Activated gamma-delta T cell treated with Interleukin-2 at 50 U/mL for 16 hours (primary cell): ENCODE measurements at regions not wholly inside any gene's neighbourhood (a gene's known extent, or its start where the extent isn't known, plus 50 kb on each side); places are given as distances from the start of the nearest gene placed in this dataset.
"Not testable (repeated sequence)": the region's sequence is repeated elsewhere in the genome, so short reads cannot be mapped to it uniquely, and the experiment has no call there.

Experiments used
- DNase-seq: peaks from one replicate; pipeline ENCODE4 v3.0.0-alpha.2; 2020

DNA sequence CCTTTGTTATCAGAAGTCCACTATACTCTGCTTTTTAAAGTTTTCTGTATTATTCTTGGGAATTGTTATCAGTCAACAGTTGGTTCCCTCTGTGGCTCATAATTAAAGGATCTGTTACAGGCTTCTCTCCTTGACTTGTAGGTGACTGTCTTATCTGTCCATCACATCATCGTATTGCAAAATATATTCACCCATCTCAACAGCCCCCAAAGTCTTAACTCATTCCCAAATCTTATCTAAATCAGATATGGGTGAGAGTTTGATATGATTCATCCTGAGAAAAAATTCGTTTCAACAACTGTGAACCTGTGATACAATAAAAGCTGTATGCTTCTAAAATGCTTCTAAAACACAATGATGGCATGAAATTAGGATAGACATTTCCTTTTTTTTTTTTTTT is 1245.6 kb upstream of the RAG2 start:
- no peak for DNase-seq

DNA sequence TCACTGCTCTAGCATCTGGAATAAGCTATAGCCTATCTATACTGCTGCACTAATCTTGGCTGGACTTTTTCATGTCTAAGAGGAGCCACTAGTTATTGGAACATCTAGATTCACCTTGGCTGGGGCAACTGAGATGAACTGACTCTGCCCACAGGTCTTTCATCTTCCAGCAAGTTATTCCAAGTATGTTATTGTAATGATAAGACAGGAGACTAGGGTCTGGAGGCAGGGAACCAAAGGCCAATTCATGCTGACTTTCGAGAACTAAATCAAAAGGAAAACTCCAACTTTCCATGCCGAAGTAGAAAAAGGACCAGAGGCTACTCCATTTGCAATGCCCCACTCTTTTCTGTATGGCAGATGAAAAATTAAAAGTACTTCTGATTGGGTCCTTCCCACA is 1243.0 kb upstream of the RAG2 start:
- no peak for DNase-seq

DNA sequence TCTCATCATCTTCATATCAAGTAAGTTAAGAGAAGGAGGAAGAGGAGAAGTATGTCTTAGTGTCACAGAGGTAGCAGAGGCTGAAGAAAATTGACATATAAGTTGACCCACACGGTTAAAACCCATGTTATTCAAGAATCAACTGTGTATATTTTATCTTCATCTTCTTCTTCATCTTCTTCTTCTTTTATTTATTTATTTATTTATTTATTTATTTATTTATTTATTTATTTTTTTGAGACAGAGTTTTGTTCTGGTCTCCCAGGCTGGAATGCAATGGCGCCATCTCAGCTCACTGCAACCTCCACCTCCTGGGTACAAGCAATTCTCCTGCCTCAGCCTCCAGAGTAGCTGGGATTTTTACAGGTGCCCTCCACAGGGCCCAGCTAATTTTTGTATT is 1242.3 kb upstream of the RAG2 start:
- DNase-seq, result not testable (repeated sequence)

DNA sequence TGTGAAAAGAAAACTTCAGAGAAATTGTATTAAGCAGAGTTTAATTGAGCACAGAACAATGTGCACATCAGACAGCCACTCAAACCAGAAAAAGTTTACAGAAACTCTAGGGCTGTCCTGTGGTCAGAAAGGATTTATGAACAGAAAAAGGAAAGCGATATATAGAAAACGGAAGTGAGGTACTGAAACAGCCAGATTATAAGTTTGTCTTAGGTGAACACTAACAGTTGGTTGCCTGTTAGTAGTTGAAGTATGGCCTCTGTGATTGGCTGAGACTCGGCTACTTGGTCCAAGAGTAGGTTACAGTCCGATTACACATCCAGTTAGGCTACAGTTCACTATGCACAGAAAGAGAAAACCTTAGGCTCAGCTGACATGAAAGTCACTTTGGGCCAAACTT is 1232.5 kb upstream of the RAG2 start:
- no peak for DNase-seq

DNA sequence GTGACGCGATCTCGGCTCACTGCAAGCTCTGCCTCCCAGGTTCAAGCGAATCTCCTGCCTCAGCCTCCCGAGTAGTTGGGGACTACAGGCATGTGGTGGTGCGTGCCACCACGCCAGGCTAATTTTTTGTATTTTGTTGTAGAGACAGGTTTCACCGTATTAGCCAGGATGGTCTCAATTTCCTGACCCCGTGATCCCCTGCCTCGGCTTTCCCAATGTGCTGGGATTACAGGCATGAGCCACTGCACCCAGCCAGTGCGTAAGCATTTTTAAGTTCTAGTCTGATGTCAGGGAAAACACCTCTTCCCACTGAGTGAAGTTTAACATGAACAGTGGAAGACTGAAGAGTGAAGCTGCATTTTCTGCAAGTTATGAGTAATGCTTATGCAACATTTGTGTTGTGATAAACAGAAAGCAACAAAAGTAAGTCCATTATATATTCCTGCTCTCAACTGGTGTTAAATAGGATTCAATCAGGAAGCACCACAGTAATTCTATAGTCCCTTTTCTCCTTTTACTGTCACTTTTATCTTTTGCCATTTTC is 1219.8 kb upstream of the RAG2 start:
- DNase-seq, result no peak

DNA sequence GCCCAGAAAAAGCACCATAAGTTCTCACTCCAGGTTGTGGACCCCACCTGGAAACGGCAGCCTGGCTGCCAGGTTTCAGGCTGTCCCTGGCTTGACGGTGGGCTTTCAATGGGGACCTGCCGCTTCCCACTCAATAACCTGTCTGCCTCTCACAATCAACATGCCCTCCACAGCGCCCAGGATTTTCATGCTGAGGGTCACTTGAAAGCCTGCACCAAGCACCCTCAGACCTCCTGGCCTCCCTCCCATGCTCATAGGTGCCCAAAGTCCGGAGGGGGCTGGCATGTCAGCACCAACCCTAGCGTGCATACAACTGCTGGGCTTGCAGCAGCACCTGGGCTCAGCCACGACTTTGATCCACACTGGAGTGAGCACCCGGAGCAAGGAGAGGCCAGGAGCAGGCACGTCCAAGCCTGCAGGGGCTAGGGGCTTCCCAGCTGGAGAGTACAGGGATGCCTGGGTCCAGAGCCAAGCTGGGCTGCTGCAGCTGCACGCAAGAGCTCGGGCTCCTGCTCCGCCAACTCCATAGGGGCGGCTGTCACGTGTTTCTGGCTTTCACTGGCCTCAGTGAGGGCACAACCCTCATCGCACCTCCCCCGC is 1214.3 kb upstream of the RAG2 start:
- no peak for DNase-seq

DNA sequence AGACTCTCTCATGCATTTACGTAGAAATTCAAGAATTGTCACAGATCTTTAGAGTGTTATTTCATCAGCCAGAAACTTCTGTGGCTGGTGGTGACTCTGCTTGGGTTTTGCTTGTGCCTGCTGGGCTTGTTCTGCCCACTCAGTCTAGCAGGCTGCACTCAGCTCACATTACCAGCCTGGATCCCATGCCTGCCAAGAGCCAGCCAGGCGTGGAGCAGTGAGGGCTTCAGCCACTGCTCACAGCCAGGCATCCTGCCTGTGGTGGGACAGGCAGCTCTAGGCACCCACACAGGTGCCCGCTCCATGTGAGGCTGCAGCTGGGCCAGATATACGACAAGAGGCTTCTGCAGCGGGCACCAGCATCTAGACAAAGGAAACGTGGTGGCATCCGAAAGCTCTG is 1213.3 kb upstream of the RAG2 start:
- DNase-seq, result no peak

DNA sequence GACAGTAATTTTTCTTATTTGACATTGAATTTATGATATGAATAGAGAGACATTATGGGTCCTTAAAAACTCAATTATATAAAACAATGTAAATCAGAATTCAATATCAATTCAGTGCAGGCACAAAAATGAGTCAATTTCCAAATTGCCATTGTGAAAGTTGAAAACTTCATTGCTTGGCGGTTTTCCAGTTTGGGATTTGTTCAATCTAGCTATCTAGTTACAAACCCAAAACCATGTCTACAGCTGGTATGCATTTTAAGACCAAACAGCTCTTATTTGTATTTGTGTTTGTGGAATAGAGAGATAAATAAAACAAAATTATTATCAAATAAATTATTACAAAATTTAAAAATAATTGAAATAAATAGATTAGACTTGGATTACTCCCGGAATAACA is 1206.6 kb upstream of the RAG2 start:
- DNase-seq, result no peak

DNA sequence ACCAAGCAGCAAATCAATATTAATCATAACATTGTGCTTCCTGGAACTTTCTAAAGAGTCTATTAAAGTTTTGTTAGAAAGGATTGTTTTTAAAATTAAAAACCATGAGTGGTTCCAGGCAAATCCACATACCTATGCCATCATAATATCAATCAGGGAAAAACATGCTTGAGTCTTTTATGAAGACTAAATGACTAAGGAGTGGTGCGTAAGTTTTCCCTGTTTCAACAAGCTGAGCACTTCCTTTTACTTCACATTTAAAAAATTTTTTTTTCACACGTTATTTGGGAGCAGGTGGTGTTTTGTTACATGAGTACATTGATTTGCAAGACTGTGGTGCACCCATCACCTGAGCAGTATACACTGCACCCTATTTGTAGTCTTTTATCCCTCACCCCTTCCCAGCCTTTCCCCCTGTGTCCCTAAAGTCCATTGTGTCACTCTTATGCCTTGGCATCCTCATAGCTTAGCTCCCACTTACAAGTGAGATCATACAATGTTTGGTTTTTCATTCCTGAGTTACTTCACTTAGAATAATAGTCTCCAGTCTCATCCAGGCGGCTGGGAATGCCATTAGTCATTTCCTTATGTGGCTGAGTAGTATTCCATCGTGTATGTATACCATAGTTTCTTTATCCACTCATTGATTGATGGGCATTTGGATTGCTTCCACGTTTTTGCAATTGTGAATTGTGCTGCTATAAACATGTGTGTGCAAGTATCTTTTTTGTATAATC is 1190.3 kb upstream of the RAG2 start:
- DNase-seq, result no peak

DNA sequence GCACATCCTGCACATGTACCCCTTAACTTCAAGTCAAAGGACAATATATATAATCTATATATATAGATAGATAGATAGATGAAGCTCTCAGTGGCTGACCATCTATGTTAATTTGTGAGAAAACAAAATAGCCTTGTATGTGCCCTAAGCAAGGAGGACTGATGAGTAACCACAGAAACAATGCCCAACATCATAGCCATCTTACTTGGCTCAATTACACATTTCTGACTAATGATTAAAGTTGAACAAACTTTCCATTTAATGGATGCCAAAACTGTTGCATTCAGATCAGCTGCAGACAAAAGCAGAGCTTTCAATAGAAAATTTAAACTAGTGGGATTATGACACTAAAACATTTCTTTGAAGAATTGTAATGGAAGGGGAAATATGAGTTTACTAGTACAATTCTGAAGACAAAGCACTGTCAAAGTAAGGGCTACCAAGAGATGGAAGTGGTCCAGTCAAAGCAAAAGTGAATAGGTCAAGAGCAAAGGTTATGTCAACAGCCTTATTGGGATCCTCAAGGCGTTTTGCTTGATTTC is 1188.2 kb upstream of the RAG2 start:
- no peak for DNase-seq

DNA sequence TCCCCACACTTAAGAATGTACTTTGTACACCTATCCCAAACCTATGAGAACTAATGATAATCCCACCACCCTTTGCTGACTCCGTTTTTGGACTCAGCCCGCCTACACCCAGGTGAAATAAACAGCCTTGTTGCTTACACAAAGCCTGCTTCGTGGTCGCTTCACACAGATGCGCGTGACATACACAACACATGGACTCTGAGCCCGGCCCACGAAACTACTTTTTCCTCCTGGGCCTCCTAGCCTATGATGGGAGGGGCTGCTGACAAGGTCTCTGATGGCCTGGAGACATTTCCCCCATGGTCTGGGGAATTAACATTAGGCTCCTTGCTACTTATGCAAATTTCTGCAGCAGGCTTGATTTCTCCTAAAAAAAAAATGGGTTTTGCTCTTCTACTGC is 1176.4 kb upstream of the RAG2 start:
- no peak for DNase-seq

DNA sequence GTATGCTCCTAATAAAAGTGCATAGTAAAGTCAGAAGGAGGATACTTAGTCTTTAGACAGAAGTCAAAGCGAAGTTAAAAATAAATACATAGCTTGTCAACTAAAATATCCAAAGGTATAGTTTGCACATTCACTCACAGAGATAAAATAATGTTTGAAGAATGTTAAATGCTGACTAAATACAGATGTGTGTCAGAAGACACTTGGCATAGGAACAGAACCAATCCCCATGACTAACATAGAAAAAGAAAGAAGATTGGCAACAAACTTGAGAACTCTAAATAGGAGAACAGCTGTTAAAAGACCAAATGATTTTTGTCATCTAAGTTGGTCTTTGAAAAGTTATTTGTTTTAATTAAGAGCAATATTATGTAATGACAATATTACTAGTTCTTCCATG is 1172.1 kb upstream of the RAG2 start:
- DNase-seq, result no peak

DNA sequence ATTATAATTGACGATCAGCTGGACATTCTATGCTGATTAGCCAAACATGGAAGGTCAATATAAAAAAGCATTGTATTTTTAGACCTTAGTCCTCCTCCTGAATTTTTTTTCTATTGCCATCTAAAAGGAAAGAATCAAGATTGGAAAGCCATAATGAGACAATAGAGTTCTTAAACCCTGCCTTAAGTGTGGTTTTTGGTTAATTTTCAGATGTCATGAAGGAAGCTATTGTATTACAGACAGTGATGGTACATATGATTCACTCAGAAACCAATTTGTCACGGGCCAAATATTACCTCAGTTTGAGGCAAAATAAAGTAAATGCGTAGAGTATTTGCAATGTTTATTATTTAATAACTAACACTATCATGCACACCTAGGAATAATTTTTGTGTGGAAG is 1164.0 kb upstream of the RAG2 start:
- no peak for DNase-seq

DNA sequence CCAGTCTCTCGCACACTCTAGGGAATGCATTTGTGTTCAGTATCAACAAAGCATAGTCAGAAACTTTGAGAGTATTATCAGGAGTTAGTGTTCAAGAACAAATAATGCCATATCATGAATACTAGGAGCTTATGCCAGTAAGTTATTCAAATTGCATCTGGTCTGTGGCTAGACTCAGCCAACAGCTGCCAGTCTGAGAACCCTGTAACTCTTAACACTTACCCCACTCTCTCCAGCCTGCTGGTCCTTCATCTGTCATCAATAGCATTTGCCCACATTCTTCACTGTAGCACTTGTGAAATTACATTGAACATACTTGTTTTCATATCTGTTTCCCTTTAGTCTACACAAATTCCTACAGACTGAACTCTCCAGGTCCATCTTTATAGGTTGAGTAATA is 1157.5 kb upstream of the RAG2 start:
- no peak for DNase-seq

DNA sequence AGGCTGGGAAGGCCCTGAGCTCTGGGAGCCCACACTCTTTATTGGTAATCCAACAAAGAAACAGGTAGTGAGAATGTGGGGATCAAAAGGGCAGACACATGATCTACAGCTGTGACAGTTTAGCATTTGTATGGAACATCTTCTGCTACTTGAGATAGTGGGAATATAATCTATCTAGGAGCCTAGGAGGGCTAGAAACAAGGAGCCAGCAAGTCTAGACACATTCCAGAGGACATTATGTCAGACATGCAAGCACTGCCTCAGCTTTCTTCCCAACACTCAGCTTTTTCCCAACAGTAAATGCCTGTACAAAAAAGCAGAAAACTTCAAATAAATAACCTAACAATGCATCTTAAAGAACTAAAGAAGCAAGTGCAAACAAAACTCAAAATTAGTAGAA is 1150.6 kb upstream of the RAG2 start:
- DNase-seq, result no peak

DNA sequence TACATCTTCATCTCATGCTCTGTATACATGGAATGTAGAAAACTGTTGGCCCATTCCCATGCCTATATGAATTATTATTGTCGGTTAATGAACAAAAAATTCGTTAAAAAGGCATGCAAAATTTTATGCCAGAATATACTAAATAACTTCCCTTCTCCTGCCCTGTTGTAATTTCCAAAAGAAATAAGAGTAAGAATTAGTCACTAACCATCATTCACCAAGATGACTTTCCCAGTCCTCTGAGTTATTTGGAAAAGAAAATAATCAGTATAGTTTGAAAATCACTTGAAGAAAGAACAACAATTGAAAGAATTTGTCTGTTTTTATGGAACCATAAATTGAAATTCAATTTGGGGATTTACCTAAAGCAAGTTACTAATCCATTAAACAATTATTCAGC is 1149.1 kb upstream of the RAG2 start:
- no peak for DNase-seq

DNA sequence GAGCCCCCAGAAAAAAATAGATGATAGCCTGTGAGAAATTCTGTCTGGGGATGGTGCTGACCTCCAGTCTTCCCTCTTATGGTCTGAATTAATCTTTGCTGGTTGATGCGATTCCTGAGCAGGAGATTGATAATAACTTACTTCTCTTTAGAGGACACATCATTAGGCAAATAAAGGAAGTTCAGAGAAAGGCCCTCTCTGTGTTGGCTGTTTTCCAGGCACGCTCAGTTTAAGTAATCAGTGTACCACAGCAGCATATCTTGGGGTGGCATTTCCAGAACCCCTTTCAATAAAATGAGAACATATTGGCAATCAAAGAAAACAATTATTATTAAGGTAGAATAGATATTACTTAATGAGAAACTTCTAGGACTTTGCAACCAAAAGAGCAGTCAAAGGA is 1129.3 kb upstream of the RAG2 start:
- no peak for DNase-seq

DNA sequence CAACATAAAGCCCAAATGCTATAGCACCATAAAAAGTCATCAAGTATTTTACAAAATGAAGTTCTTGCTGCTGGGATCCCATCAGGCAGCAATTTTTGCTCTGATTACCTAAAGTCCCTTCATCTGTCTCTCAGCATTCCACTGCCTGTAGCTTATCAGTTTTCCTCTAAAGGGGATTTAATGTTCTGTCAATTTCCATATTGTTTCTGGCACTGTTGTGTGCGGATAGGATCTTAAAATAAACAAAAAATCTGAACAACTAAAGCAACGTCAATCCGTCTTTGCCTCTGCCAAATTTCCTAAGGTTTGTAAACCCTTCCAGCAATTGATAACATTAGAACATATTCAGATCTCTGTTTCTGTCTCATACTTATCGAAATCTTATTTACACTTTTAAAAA is 1126.3 kb upstream of the RAG2 start:
- no peak for DNase-seq

DNA sequence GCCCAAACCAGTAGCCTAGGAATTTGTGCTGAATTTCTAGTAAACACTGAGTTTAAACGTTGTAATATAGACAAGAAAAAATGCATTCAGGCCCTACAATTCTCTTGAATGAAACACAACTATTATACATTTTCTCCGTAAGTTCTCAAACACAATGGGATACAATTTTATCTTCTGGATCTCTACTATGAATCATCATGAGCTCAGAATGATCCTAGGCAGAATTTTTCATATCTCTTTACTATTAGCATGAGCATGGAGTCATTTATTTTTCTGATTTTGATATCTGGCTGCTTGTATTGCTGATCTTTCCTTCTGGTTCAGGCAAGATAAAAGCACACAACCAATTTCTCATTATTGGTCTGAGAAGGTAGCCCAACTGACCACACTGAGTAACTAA is 1123.4 kb upstream of the RAG2 start:
- DNase-seq, result no peak

DNA sequence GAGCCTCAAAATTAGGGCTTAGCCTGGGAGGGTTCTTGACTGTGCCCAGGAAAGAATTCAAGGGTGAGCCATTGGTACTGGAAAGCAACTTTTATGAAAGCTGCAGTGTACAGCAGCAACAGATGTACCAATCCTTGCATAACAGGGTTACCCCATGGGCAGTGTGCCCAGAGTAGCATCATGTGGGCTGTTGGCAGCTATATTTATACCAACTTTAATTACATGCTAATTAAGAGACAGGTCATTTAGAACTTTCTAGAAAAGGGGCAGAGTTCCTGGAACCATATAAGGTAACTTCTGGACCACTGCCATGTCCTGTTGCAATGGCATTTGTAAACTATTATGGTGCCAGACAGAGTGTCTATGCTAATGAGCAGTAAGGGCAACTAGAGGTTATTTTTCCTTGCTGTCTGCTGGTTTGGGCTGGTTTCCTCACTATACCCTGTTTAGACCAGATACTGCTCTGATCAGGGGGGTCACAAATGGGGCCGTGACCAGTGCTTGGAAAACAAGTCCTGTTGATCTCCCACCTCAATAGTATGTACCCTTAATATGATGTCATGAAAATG is 1120.5 kb upstream of the RAG2 start:
- no peak for DNase-seq

DNA sequence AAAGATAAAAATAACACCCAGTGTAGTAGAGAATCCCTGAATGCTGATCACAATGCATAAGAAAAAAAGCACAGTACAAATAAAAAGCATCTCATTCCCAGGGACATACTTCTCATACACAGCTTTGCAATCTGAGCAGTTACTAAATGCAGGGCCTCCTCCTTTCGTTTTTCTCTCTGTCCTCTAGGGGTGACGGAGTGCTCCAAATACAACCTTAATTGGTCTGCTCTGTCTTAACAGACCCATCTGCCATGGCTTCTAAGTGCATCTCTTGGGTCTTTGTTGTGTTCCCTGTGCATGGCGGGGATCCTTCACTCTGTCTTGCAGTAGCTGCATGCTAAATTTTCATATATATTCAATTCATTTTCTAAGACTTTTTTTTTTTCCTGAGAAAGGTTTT is 1114.2 kb upstream of the RAG2 start:
- DNase-seq, result no peak

DNA sequence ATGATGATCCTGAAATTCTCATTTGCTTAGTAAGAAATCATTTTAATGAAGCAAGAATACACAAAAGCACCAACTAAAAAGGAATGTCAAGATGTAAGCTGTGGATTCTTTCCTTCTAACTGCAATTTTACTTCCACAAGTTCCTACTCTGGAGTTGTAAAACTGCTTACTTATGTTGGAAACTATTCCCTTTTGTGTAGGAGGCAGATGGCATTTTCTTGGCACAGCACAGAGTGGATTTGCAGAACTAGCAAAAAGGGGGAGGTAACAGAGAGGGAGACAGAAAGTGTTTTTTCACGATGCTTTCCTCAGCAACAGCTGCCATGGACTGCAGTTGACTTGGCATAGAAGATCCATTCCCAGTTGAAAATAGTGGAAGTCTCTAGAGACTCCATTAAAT is 1112.0 kb upstream of the RAG2 start:
- no peak for DNase-seq

DNA sequence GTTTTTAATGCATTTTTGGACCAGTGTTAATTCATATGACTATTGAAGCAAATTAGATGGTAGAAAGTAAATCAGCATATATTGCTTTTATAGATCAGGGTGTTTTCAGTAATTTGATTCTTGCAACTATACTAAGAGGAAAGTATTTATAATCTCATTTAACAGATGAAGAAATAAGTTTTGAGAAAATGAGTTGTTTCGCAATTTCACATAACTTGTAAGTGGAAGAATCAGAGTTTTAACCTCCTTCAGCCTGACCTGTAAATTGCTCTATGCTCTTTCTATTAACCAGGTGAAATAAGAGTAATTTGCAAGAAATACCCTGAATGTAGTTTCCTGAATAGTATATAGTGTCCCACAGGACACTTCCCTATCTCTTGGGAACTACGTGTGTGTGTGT is 1106.8 kb upstream of the RAG2 start:
- DNase-seq, result no peak

DNA sequence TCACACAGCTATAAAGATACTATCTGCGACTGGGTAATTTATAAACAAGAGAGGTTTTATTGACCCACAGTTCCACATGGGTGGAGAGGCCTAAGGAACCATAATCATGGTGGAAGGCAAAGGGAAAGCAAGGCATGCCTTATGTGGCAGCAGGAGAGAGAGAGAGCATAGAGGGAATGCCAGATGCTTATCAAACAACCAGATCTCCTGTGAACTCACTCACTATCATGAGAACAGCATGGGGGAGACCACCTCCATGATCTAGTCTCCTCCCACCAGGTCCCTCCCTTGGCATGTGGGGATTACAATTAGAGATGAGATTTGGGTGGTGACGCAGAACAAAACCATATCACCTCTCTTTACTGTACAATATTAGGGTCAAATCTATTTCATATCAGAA is 1101.6 kb upstream of the RAG2 start:
- no peak for DNase-seq
